HepG2 (cell line): ENCODE measurements at regions not wholly inside any gene's neighbourhood (a gene's known extent, or its start where the extent isn't known, plus 50 kb on each side); places are given as distances from the start of the nearest gene placed in this dataset.

Source experiments
- BCLAF1 ChIP-seq: fragments of 450-650 bp; IDR thresholded peaks from 2 replicates; pipeline ENCODE4 v1.6.1; 2017; ENCODE audit warnings: mild to moderate bottlenecking
- EZH2 ChIP-seq: conservative IDR thresholded peaks from 2 replicates; pipeline ENCODE4 v1.6.1; 2012; ENCODE audit warnings: mild to moderate bottlenecking, low read depth, low read length, moderate library complexity
- GATAD1 ChIP-seq: IDR thresholded peaks from 2 replicates; pipeline ENCODE4 v1.6.1; 2016; ENCODE audit warnings: missing genetic modification reagents, missing compliant biosample characterization
- GTF2F1 ChIP-seq: fragments of 150-350 bp; IDR thresholded peaks from 2 replicates; pipeline ENCODE4 v1.6.1; 2014; ENCODE audit warnings: low read length
- POLR2AphosphoS5 ChIP-seq: IDR thresholded peaks from 2 replicates; pipeline ENCODE4 v1.6.1; 2012; ENCODE audit warnings: low read depth, low read length
- TRIM24 ChIP-seq: sonication (generic); formaldehyde crosslinking; IDR thresholded peaks from 2 replicates; pipeline ENCODE4 v1.8.0; 2022; ENCODE audit warnings: mild to moderate bottlenecking, missing genetic modification reagents
- ZFP36 ChIP-seq: fragments of 150-350 bp; IDR thresholded peaks from 2 replicates; pipeline ENCODE4 v1.6.1; 2018; ENCODE audit warnings: borderline replicate concordance, low read length, low read depth; ENCODE audit not compliant: partially characterized antibody
- ZNF207 ChIP-seq: fragments of 450-650 bp; IDR thresholded peaks from 2 replicates; pipeline ENCODE4 v1.6.1; 2016; ENCODE audit warnings: antibody characterized with exemption, borderline replicate concordance
- ZNF274 ChIP-seq: sonication (generic); formaldehyde crosslinking; IDR thresholded peaks from 2 replicates; pipeline ENCODE4 v1.5.1; 2020; ENCODE audit warnings: mild to moderate bottlenecking, missing genetic modification reagents
- ZNF354B ChIP-seq: sonication (generic); formaldehyde crosslinking; IDR thresholded peaks from 2 replicates; pipeline ENCODE4 v1.8.0; 2022; ENCODE audit warnings: mild to moderate bottlenecking, missing genetic modification reagents
- ZNF720 ChIP-seq: sonication (generic); formaldehyde crosslinking; IDR thresholded peaks from 2 replicates; pipeline ENCODE4 v1.4.0; 2020; ENCODE audit warnings: missing genetic modification reagents
- TF ChIP-seq, protein P1 (sequence below): sonication (generic); formaldehyde crosslinking; IDR thresholded peaks from 2 replicates; pipeline ENCODE4 v1.4.0; 2020; ENCODE audit warnings: mild to moderate bottlenecking, missing genetic modification reagents

GRCh38 chr2:67124531-67124930 lies 272.6 kb upstream of the ETAA1 start:
- TF ChIP-seq ZNF354B (CRISPR knock-in tag): no peak
- TF ChIP-seq TRIM24: no peak
- TF ChIP-seq GATAD1 (CRISPR knock-in tag): no peak
- no peak for TF ChIP-seq ZNF274 (CRISPR knock-in tag)
- TF ChIP-seq, protein P1, sequence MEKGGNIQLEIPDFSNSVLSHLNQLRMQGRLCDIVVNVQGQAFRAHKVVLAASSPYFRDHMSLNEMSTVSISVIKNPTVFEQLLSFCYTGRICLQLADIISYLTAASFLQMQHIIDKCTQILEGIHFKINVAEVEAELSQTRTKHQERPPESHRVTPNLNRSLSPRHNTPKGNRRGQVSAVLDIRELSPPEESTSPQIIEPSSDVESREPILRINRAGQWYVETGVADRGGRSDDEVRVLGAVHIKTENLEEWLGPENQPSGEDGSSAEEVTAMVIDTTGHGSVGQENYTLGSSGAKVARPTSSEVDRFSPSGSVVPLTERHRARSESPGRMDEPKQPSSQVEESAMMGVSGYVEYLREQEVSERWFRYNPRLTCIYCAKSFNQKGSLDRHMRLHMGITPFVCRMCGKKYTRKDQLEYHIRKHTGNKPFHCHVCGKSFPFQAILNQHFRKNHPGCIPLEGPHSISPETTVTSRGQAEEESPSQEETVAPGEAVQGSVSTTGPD (CRISPR knock-in tag): no peak
- no peak for TF ChIP-seq POLR2AphosphoS5
- no peak for TF ChIP-seq ZFP36
- no peak for TF ChIP-seq ZNF720 (CRISPR knock-in tag)
- TF ChIP-seq GTF2F1: no peak
- no peak for TF ChIP-seq EZH2
- no peak for TF ChIP-seq BCLAF1
- TF ChIP-seq ZNF207: no peak
